K562 (cell line): ENCODE measurements at regions not wholly inside any gene's neighbourhood (a gene's known extent, or its start where the extent isn't known, plus 50 kb on each side); places are given as distances from the start of the nearest gene placed in this dataset.
A peak's percentile ranks its signal among the peaks of the same experiment; 100 is the strongest.

Experiments used
- BDP1 ChIP-seq: IDR thresholded peaks from 3 replicates; pipeline ENCODE4 v1.6.1; 2011; ENCODE audit not compliant: insufficient read length, insufficient read depth
- FOXJ2 ChIP-seq: fragments of 200-800 bp; sonication (Bioruptor generic); IDR thresholded peaks from 2 replicates; pipeline ENCODE4 v1.6.1; 2016; ENCODE audit warnings: missing genetic modification characterization, missing compliant biosample characterization
- FOXM1 ChIP-seq, 2 experiments: fragments of 450-650 bp in 1 of 2; sonication (generic) in 1 of 2; formaldehyde crosslinking in 1 of 2; IDR thresholded peaks; 2 replicates each; pipeline versions ENCODE4 v1.6.1 to v1.9.0; 2017 to 2022; ENCODE audit warnings: low read depth in 2 of 2, mild to moderate bottlenecking in 2 of 2, missing genetic modification reagents in 1 of 2, moderate library complexity in 1 of 2
- HNRNPLL ChIP-seq: fragments of 200-400 bp; formaldehyde crosslinking; IDR thresholded peaks from 2 replicates; pipeline ENCODE4 v1.6.1; 2017; ENCODE audit warnings: low read length, low read depth, mild to moderate bottlenecking; ENCODE audit not compliant: poor library complexity, severe bottlenecking
- HNRNPUL1 ChIP-seq: fragments of 200-400 bp; formaldehyde crosslinking; IDR thresholded peaks from 2 replicates; pipeline ENCODE4 v1.6.1; 2017; ENCODE audit warnings: low read length
- MAFF ChIP-seq: IDR thresholded peaks from 2 replicates; pipeline ENCODE4 v1.6.1; 2012; ENCODE audit warnings: low read length, improper control_type of control experiment
- MEIS2 ChIP-seq: fragments of 450-650 bp; IDR thresholded peaks from 2 replicates; pipeline ENCODE4 v1.6.1; 2014; ENCODE audit warnings: mild to moderate bottlenecking; ENCODE audit not compliant: partially characterized antibody
- TAF9B ChIP-seq: fragments of 450-650 bp; IDR thresholded peaks from 2 replicates; pipeline ENCODE4 v1.6.1; 2018; ENCODE audit warnings: mild to moderate bottlenecking; ENCODE audit not compliant: partially characterized antibody
- TCF7 ChIP-seq: sonication (generic); IDR thresholded peaks from 2 replicates; pipeline ENCODE4 v1.6.1; 2016; ENCODE audit warnings: antibody characterized with exemption, borderline replicate concordance
- ZNF232 ChIP-seq: sonication (generic); formaldehyde crosslinking; IDR thresholded peaks from 2 replicates; pipeline ENCODE4 v1.8.0; 2022; ENCODE audit warnings: mild to moderate bottlenecking, missing genetic modification reagents
- ZNF785 ChIP-seq: fragments of 250-450 bp; sonication (Bioruptor Pico); IDR thresholded peaks from 2 replicates; pipeline ENCODE4 v1.4.0; 2020; ENCODE audit warnings: mild to moderate bottlenecking
- TF ChIP-seq, protein P1 (sequence below): sonication (generic); formaldehyde crosslinking; IDR thresholded peaks from 2 replicates; pipeline ENCODE4 v1.8.0; 2022; ENCODE audit warnings: missing genetic modification reagents, mild to moderate bottlenecking, borderline replicate concordance
- TF ChIP-seq, protein P2 (sequence below): sonication (generic); formaldehyde crosslinking; IDR thresholded peaks from 2 replicates; pipeline ENCODE4 v1.8.0; 2022; ENCODE audit warnings: mild to moderate bottlenecking, low read depth, missing genetic modification reagents
- TF ChIP-seq, protein P3 (sequence below): fragments of 250-450 bp; sonication (Bioruptor Pico); IDR thresholded peaks from 2 replicates; pipeline ENCODE4 v1.8.0; 2022; ENCODE audit warnings: moderate library complexity, mild to moderate bottlenecking, inconsistent platforms
- TF ChIP-seq, protein P4 (sequence below): sonication (generic); IDR thresholded peaks from 2 replicates; pipeline ENCODE4 v1.6.1; 2016
- TF ChIP-seq, protein P5 (sequence below): fragments of 250-450 bp; sonication (Bioruptor Pico); IDR thresholded peaks from 2 replicates; pipeline ENCODE4 v1.4.0; 2020; ENCODE audit warnings: borderline replicate concordance
- TF ChIP-seq, protein P6 (sequence below): sonication (generic); formaldehyde crosslinking; IDR thresholded peaks from 2 replicates; pipeline ENCODE4 v1.8.0; 2022; ENCODE audit warnings: missing genetic modification reagents, mild to moderate bottlenecking, borderline replicate concordance
- TF ChIP-seq, protein P7 (sequence below): IDR thresholded peaks from 3 replicates; pipeline ENCODE4 v1.6.1; 2011; ENCODE audit warnings: borderline replicate concordance, mild to moderate bottlenecking; ENCODE audit not compliant: insufficient read length, insufficient read depth

DNA sequence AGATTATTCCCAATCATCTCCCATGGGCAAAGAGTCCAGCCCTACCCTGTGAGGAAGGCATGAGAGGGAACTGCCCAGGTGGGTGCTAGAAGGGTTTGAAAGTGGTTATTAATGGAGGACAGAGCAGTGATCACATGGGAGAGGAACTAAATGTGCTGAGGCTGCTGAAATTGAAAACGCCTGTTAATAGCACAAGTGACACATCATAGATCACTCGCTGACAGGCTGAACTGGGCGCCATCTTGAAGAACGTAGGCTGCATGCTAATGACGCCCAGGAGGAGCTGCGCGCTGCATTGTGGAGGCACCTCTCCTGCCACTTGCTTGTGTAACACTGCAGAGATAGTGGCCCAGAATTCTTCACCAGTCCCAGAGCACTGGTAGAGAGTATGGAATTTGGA, 182.9 kb downstream of the KCNA5 start (continued):
- TF ChIP-seq HNRNPLL (no peak), FOXJ2 (no peak), MEIS2 (peak; percentile 88), MAFF (peak; percentile 61; the same call in 1 of the 2 replicates), TCF7 (no peak), ZNF232 (CRISPR knock-in tag) (no peak), TAF9B (no peak), ZNF785 (CRISPR knock-in tag) (no peak), HNRNPUL1 (no peak), FOXM1 (IDR thresholded peaks at IDR 0.05; ENCODE audit: low read depth) (no peak), FOXM1 (CRISPR knock-in tag; IDR thresholded peaks at IDR 0.05; ENCODE audit: low read depth) (no peak), BDP1 (no peak)
- TF ChIP-seq, protein P1, sequence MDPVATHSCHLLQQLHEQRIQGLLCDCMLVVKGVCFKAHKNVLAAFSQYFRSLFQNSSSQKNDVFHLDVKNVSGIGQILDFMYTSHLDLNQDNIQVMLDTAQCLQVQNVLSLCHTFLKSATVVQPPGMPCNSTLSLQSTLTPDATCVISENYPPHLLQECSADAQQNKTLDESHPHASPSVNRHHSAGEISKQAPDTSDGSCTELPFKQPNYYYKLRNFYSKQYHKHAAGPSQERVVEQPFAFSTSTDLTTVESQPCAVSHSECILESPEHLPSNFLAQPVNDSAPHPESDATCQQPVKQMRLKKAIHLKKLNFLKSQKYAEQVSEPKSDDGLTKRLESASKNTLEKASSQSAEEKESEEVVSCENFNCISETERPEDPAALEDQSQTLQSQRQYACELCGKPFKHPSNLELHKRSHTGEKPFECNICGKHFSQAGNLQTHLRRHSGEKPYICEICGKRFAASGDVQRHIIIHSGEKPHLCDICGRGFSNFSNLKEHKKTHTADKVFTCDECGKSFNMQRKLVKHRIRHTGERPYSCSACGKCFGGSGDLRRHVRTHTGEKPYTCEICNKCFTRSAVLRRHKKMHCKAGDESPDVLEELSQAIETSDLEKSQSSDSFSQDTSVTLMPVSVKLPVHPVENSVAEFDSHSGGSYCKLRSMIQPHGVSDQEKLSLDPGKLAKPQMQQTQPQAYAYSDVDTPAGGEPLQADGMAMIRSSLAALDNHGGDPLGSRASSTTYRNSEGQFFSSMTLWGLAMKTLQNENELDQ, result no peak
- TF ChIP-seq, protein P2, sequence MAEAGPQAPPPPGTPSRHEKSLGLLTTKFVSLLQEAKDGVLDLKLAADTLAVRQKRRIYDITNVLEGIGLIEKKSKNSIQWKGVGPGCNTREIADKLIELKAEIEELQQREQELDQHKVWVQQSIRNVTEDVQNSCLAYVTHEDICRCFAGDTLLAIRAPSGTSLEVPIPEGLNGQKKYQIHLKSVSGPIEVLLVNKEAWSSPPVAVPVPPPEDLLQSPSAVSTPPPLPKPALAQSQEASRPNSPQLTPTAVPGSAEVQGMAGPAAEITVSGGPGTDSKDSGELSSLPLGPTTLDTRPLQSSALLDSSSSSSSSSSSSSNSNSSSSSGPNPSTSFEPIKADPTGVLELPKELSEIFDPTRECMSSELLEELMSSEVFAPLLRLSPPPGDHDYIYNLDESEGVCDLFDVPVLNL, result no peak
- TF ChIP-seq, protein P3, sequence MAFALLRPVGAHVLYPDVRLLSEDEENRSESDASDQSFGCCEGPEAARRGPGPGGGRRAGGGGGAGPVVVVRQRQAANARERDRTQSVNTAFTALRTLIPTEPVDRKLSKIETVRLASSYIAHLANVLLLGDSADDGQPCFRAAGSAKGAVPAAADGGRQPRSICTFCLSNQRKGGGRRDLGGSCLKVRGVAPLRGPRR, result no peak
- TF ChIP-seq, protein P4, sequence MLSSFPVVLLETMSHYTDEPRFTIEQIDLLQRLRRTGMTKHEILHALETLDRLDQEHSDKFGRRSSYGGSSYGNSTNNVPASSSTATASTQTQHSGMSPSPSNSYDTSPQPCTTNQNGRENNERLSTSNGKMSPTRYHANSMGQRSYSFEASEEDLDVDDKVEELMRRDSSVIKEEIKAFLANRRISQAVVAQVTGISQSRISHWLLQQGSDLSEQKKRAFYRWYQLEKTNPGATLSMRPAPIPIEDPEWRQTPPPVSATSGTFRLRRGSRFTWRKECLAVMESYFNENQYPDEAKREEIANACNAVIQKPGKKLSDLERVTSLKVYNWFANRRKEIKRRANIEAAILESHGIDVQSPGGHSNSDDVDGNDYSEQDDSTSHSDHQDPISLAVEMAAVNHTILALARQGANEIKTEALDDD, result no peak
- TF ChIP-seq, protein P5, sequence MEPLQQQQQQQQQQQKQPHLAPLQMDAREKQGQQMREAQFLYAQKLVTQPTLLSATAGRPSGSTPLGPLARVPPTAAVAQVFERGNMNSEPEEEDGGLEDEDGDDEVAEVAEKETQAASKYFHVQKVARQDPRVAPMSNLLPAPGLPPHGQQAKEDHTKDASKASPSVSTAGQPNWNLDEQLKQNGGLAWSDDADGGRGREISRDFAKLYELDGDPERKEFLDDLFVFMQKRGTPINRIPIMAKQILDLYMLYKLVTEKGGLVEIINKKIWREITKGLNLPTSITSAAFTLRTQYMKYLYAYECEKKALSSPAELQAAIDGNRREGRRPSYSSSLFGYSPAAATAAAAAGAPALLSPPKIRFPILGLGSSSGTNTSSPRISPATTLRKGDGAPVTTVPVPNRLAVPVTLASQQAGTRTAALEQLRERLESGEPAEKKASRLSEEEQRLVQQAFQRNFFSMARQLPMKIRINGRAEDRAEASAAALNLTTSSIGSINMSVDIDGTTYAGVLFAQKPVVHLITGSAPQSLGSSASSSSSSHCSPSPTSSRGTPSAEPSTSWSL, result no peak
- TF ChIP-seq, protein P6, sequence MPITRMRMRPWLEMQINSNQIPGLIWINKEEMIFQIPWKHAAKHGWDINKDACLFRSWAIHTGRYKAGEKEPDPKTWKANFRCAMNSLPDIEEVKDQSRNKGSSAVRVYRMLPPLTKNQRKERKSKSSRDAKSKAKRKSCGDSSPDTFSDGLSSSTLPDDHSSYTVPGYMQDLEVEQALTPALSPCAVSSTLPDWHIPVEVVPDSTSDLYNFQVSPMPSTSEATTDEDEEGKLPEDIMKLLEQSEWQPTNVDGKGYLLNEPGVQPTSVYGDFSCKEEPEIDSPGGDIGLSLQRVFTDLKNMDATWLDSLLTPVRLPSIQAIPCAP, result no peak
- TF ChIP-seq, protein P7, sequence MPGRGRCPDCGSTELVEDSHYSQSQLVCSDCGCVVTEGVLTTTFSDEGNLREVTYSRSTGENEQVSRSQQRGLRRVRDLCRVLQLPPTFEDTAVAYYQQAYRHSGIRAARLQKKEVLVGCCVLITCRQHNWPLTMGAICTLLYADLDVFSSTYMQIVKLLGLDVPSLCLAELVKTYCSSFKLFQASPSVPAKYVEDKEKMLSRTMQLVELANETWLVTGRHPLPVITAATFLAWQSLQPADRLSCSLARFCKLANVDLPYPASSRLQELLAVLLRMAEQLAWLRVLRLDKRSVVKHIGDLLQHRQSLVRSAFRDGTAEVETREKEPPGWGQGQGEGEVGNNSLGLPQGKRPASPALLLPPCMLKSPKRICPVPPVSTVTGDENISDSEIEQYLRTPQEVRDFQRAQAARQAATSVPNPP, result no peak
- TF ChIP-seq, all 486 proteins: peak for 9
